Fibroblast of lung (primary cell): ENCODE measurements at regions not wholly inside any gene's neighbourhood (a gene's known extent, or its start where the extent isn't known, plus 50 kb on each side); places are given as distances from the start of the nearest gene placed in this dataset.

Experiments used
- DNase-seq, 2 donors: peaks; one replicate each; pipeline versions ENCODE4 v3.0.0 to v3.0.0-alpha.2; 2010; ENCODE audit warnings: low read depth in 2 of 2
- H2AFZ ChIP-seq: 2 replicates; pipeline ENCODE4 v1.5.1; 2012; ENCODE audit warnings: low read length, control low read depth, inconsistent platforms
- H3K27ac ChIP-seq: 2 replicates; pipeline ENCODE4 v1.5.1; 2011; ENCODE audit warnings: low read length, control low read depth; ENCODE audit not compliant: insufficient read depth
- H3K27me3 ChIP-seq: 2 replicates; pipeline ENCODE4 v1.5.1; 2011; ENCODE audit warnings: mild to moderate bottlenecking, low read length; ENCODE audit not compliant: control insufficient read depth, insufficient read depth
- H3K36me3 ChIP-seq: 2 replicates; pipeline ENCODE4 v1.5.1; 2011; ENCODE audit warnings: low read length; ENCODE audit not compliant: control insufficient read depth, insufficient read depth
- H3K4me1 ChIP-seq: 2 replicates; pipeline ENCODE4 v1.5.1; 2011; ENCODE audit warnings: low read length; ENCODE audit not compliant: control insufficient read depth, insufficient read depth; ENCODE audit errors: extremely low read depth
- H3K4me2 ChIP-seq: 2 replicates; pipeline ENCODE4 v1.5.1; 2011; ENCODE audit warnings: low read length, control low read depth; ENCODE audit not compliant: insufficient read depth; ENCODE audit errors: extremely low read depth
- H3K4me3 ChIP-seq, 4 experiments: fragments of 200-600 bp in 1 of 4; sonication (generic) in 1 of 4; replicated peaks in 1 of 4; 2 replicates each; pipeline ENCODE4 v1.5.1; 2011 to 2016; ENCODE audit warnings: low read length in 4 of 4, low read depth in 3 of 4, mild to moderate bottlenecking in 3 of 4, control low read depth in 2 of 4, inconsistent platforms in 1 of 4, mixed read lengths in 1 of 4; ENCODE audit not compliant: insufficient read depth in 1 of 4; ENCODE audit errors: control extremely low read depth in 1 of 4
- H3K79me2 ChIP-seq: 2 replicates; pipeline ENCODE4 v1.5.1; 2012; ENCODE audit warnings: mild to moderate bottlenecking, low read length, inconsistent platforms; ENCODE audit not compliant: control insufficient read depth, insufficient read depth
- H3K9ac ChIP-seq: 2 replicates; pipeline ENCODE4 v1.5.1; 2011; ENCODE audit warnings: mild to moderate bottlenecking, low read length, control low read depth; ENCODE audit not compliant: insufficient read depth
- H3K9me3 ChIP-seq: 2 replicates; pipeline ENCODE4 v1.5.1; 2012; ENCODE audit warnings: low read depth, low read length; ENCODE audit not compliant: control insufficient read depth, insufficient read depth
- H4K20me1 ChIP-seq: 2 replicates; pipeline ENCODE4 v1.5.1; 2011; ENCODE audit warnings: low read length; ENCODE audit not compliant: control insufficient read depth, insufficient read depth; ENCODE audit errors: extremely low read depth
- CTCF ChIP-seq, 2 donors: IDR thresholded peaks in 1 of 2; conservative IDR thresholded peaks in 1 of 2; 1 replicate in 1 of 2; 2 replicates in 1 of 2; pipeline ENCODE4 v1.5.1; 2011 to 2012; ENCODE audit warnings: low read length in 2 of 2, control low read depth in 1 of 2, inconsistent platforms in 1 of 2, low read depth in 1 of 2, mild to moderate bottlenecking in 1 of 2
- EZH2 ChIP-seq: IDR thresholded peaks from 2 replicates; pipeline ENCODE4 v1.5.1; 2012; ENCODE audit warnings: low read length, control low read depth, mild to moderate bottlenecking; ENCODE audit errors: missing control alignments

GRCh38 chr21:16573578-16573977 is 843.8 kb downstream of the USP25 start:
- Histone ChIP-seq H2AFZ (no peak overlapping the region), H3K4me2 (no peak overlapping the region), H3K4me3 (no peak overlapping the region), H3K9me3 (no peaks in the 10 kb centered on the region), H3K79me2 (no peaks in the 10 kb centered on the region), H3K27me3 (no peaks in the 10 kb centered on the region), H3K4me1 (no peaks in the 10 kb centered on the region), H4K20me1 (no peaks in the 10 kb centered on the region), H3K36me3 (no peaks in the 10 kb centered on the region), H3K27ac (no peak overlapping the region), H3K9ac (no peak overlapping the region)
- peak; percentile 42 to 90 for DNase-seq
- TF ChIP-seq CTCF (conservative IDR thresholded peaks at IDR 0.05 in 1 of 2, IDR thresholded peaks at IDR 0.05 in 1 of 2; ENCODE audit: low read depth in 1 of 2, low read length in 2 of 2) (no peak), EZH2 (no peak)

GRCh38 chr21:16577975-16578374 is 848.2 kb downstream of the USP25 start:
- no peak overlapping the region for H3K27ac ChIP-seq
- H3K4me3 ChIP-seq: no peak overlapping the region
- no peak overlapping the region for H2AFZ ChIP-seq
- no peaks in the 10 kb centered on the region for H3K36me3 ChIP-seq
- H3K27me3 ChIP-seq: no peaks in the 10 kb centered on the region
- no peaks in the 10 kb centered on the region for H3K4me1 ChIP-seq
- no peak overlapping the region for H3K4me2 ChIP-seq
- H3K9me3 ChIP-seq: no peaks in the 10 kb centered on the region
- no peaks in the 10 kb centered on the region for H4K20me1 ChIP-seq
- H3K79me2 ChIP-seq: no peaks in the 10 kb centered on the region
- TF ChIP-seq EZH2 (no peak), CTCF (conservative IDR thresholded peaks at IDR 0.05 in 1 of 2, IDR thresholded peaks at IDR 0.05 in 1 of 2; ENCODE audit: low read depth in 1 of 2, low read length in 2 of 2) (no peak)
- no peak overlapping the region for H3K9ac ChIP-seq
- DNase-seq: no peak

- Histone ChIP-seq H3K36me3 (no peaks in the 10 kb centered on the region), H3K9me3 (no peaks in the 10 kb centered on the region), H4K20me1 (no peaks in the 10 kb centered on the region), H3K4me2 (no peak overlapping the region), H3K27me3 (no peaks in the 10 kb centered on the region), H3K9ac (no peak overlapping the region), H3K27ac (no peak overlapping the region), H3K79me2 (no peaks in the 10 kb centered on the region), H2AFZ (no peak overlapping the region), H3K4me1 (no peaks in the 10 kb centered on the region), H3K4me3 (no peak overlapping the region)
- DNase-seq: peak; percentile 35 to 59
- TF ChIP-seq EZH2: no peak
These were observed 849.1 kb downstream of the USP25 start for GRCh38 chr21:16578912-16579311.

- no peaks in the 10 kb centered on the region for H3K4me1 ChIP-seq
- H3K9ac ChIP-seq: no peak overlapping the region
- no peak overlapping the region for H2AFZ ChIP-seq
- H3K9me3 ChIP-seq: no peaks in the 10 kb centered on the region
- H3K27ac ChIP-seq: no peak overlapping the region
- no peaks in the 10 kb centered on the region for H4K20me1 ChIP-seq
- TF ChIP-seq CTCF (conservative IDR thresholded peaks at IDR 0.05 in 1 of 2, IDR thresholded peaks at IDR 0.05 in 1 of 2; ENCODE audit: low read depth in 1 of 2, low read length in 2 of 2) (no peak), EZH2 (no peak)
- H3K27me3 ChIP-seq: no peaks in the 10 kb centered on the region
- H3K4me2 ChIP-seq: peak overlapping the region; percentile 48
- no peaks in the 10 kb centered on the region for H3K36me3 ChIP-seq
- peak overlapping the region in 1 of 4 experiments; percentile 5 for H3K4me3 ChIP-seq
- H3K79me2 ChIP-seq: no peaks in the 10 kb centered on the region
- peak; percentile 66 to 95 for DNase-seq
These were observed 849.8 kb downstream of the USP25 start for GRCh38 chr21:16579538-16579937.
